Liver (tissue), 3 donors: ENCODE measurements at regions not wholly inside any gene's neighbourhood (a gene's known extent, or its start where the extent isn't known, plus 50 kb on each side); places are given as distances from the start of the nearest gene placed in this dataset.
"Not testable (repeated sequence)": the region's sequence is repeated elsewhere in the genome, so short reads cannot be mapped to it uniquely, and the experiment has no call there.

ENCODE experiments used
- EGR1 ChIP-seq, 2 donors: IDR thresholded peaks; 2 replicates each; pipeline ENCODE4 v1.6.1; 2016 to 2018; ENCODE audit warnings: antibody characterized with exemption in 2 of 2, low read depth in 2 of 2
- JUND ChIP-seq, 2 donors: IDR thresholded peaks; 2 replicates each; pipeline ENCODE4 v1.6.1; 2016; ENCODE audit warnings: antibody characterized with exemption in 2 of 2
- RAD21 ChIP-seq, 2 donors: IDR thresholded peaks; 2 replicates each; pipeline ENCODE4 v1.6.1; 2016; ENCODE audit warnings: antibody characterized with exemption in 2 of 2, mild to moderate bottlenecking in 2 of 2
- TAF1 ChIP-seq: conservative IDR thresholded peaks from 2 replicates; pipeline ENCODE4 v1.6.1; 2016; ENCODE audit warnings: antibody characterized with exemption, mild to moderate bottlenecking
- TF ChIP-seq, protein P1 (sequence below): fragments of 150-350 bp; IDR thresholded peaks from 2 replicates; pipeline ENCODE4 v1.5.1; 2017; ENCODE audit warnings: improper control_type of control experiment, low read depth, low read length; ENCODE audit not compliant: missing input control
- TF ChIP-seq, protein P2 (sequence below): IDR thresholded peaks from 2 replicates; pipeline ENCODE4 v1.6.1; 2016; ENCODE audit warnings: antibody characterized with exemption
- donor health status: healthy.
- donor health status: healthy.

DNA sequence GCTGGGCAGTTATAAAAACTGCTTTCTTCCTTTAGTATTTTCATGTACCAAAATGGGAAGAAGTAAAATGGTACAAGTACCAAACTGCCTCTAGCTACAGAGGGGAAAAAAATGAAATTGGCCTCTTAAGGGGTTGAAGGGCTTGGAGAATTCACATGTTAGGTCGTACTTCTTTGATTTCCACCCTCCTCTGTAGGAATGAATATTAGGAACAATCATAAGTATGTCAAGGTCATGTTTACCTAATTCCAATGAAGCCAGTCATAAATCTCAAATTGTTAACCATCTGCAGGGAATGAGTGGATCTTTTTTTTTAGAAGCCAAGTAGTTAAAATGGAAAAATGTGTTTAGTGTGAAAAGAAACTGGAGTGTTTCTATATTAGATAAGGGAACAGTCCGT lies 772.6 kb downstream of the PRIM2 start:
- TF ChIP-seq, protein P1, sequence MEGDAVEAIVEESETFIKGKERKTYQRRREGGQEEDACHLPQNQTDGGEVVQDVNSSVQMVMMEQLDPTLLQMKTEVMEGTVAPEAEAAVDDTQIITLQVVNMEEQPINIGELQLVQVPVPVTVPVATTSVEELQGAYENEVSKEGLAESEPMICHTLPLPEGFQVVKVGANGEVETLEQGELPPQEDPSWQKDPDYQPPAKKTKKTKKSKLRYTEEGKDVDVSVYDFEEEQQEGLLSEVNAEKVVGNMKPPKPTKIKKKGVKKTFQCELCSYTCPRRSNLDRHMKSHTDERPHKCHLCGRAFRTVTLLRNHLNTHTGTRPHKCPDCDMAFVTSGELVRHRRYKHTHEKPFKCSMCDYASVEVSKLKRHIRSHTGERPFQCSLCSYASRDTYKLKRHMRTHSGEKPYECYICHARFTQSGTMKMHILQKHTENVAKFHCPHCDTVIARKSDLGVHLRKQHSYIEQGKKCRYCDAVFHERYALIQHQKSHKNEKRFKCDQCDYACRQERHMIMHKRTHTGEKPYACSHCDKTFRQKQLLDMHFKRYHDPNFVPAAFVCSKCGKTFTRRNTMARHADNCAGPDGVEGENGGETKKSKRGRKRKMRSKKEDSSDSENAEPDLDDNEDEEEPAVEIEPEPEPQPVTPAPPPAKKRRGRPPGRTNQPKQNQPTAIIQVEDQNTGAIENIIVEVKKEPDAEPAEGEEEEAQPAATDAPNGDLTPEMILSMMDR = not testable (repeated sequence)
- TF ChIP-seq EGR1 (IDR thresholded peaks at IDR 0.05; ENCODE audit: low read depth in 2 of 2); TAF1; RAD21 (IDR thresholded peaks at IDR 0.05); JUND (IDR thresholded peaks at IDR 0.05): not testable (repeated sequence)
- TF ChIP-seq, protein P2, sequence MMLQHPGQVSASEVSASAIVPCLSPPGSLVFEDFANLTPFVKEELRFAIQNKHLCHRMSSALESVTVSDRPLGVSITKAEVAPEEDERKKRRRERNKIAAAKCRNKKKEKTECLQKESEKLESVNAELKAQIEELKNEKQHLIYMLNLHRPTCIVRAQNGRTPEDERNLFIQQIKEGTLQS = not testable (repeated sequence)
